Stimulated activated CD4-positive, alpha-beta T cell treated with anti-CD3 and anti-CD28 coated beads, Interleukin-1b, Interleukin-23, amount 100 ng/mL, for 24 hours (primary cell): ENCODE measurements at regions not wholly inside any gene's neighbourhood (a gene's known extent, or its start where the extent isn't known, plus 50 kb on each side); places are given as distances from the start of the nearest gene placed in this dataset.

Source experiments
- DNase-seq, 4 experiments: peaks; one replicate each; pipeline ENCODE4 v3.0.0-alpha.2; 2020; ENCODE audit warnings: low read depth in 4 of 4, low spot score in 1 of 4

GRCh38 chr2:198712485-198712884, 745.3 kb downstream of the SATB2 start:
- DNase-seq: no peak

- no peak for DNase-seq
Observed at GRCh38 chr2:198711484-198711883, 746.3 kb downstream of the SATB2 start.

- no peak for DNase-seq
Observed at GRCh38 chr2:198710562-198710961, 747.2 kb downstream of the SATB2 start.

GRCh38 chr2:198706476-198707082, 751.2 kb downstream of the SATB2 start:
- DNase-seq: no peak

GRCh38 chr2:198703281-198703680, 754.5 kb downstream of the SATB2 start:
- DNase-seq: no peak

GRCh38 chr2:198702796-198703195, 754.9 kb downstream of the SATB2 start:
- no peak for DNase-seq

GRCh38 chr2:198701481-198701880, 756.3 kb downstream of the SATB2 start:
- no peak for DNase-seq

GRCh38 chr2:198700319-198700718, 757.4 kb downstream of the SATB2 start:
- DNase-seq: no peak

- DNase-seq: no peak
Observed at GRCh38 chr2:198698230-198698629, 759.5 kb downstream of the SATB2 start.

- no peak for DNase-seq
Observed at GRCh38 chr2:198697794-198698193, 759.9 kb downstream of the SATB2 start.

- no peak for DNase-seq
Observed at GRCh38 chr2:198697218-198697617, 760.5 kb downstream of the SATB2 start.

- DNase-seq: no peak
Observed at GRCh38 chr2:198695879-198696278, 761.9 kb downstream of the SATB2 start.

- no peak for DNase-seq
Observed at GRCh38 chr2:198692907-198693510, 764.7 kb downstream of the SATB2 start.

- DNase-seq: no peak
Observed at GRCh38 chr2:198691236-198691635, 766.5 kb downstream of the SATB2 start.

GRCh38 chr2:198664321-198664720, 793.4 kb downstream of the SATB2 start:
- DNase-seq: no peak

GRCh38 chr2:198662905-198663304, 794.8 kb downstream of the SATB2 start:
- no peak for DNase-seq

- no peak for DNase-seq
Observed at GRCh38 chr2:198660501-198660900, 797.2 kb downstream of the SATB2 start.

- DNase-seq: no peak
Observed at GRCh38 chr2:198659096-198659870, 798.5 kb downstream of the SATB2 start.

GRCh38 chr2:198657512-198658121, 800.1 kb downstream of the SATB2 start:
- no peak for DNase-seq

- DNase-seq: no peak
Observed at GRCh38 chr2:198656869-198657268, 800.9 kb downstream of the SATB2 start.

GRCh38 chr2:198654646-198655045, 803.1 kb downstream of the SATB2 start:
- no peak for DNase-seq

GRCh38 chr2:198653311-198653710, 804.4 kb downstream of the SATB2 start:
- DNase-seq: no peak
